IMR-90 (cell line): ENCODE measurements at regions not wholly inside any gene's neighbourhood (a gene's known extent, or its start where the extent isn't known, plus 50 kb on each side); places are given as distances from the start of the nearest gene placed in this dataset.

ENCODE experiments used
- ATAC-seq: fragments of 200-7000 bp; cut with Tn5 transposase; 2 replicates; pipeline ENCODE4 v1.9.1; 2020; ENCODE audit warnings: low read depth, mild to moderate bottlenecking, moderate library complexity
- BruUV-seq: library from RNA; stranded (reverse); fragments of 400-500 nt; replicated peaks from 2 replicates; lab custom pipeline; 2021; lab: Mats Ljungman, UMichigan
- CTCF ChIA-PET: fragments of 300-600 bp; formaldehyde crosslinking; extraction: SDS; loops from one replicate; lab custom pipeline; 2021; ENCODE audit warnings: antibody characterized with exemption; lab: Yijun Ruan, JAX
- POLR2A ChIA-PET: fragments of 300-600 bp; sonication (Branson Sonifier 250); formaldehyde crosslinking; loops from one replicate; lab custom pipeline; 2022; ENCODE audit warnings: antibody characterized with exemption; ENCODE audit not compliant: unreplicated experiment; lab: Charles Lee
- DNase-seq: peaks from one replicate; pipeline ENCODE4 v3.0.0; 2013
- H2AFZ ChIP-seq: replicated peaks from 2 replicates; pipeline ENCODE3; 2013; ENCODE audit warnings: low read length, mild to moderate bottlenecking; ENCODE audit not compliant: poor library complexity
- H2AK5ac ChIP-seq: 2 replicates; pipeline ENCODE4 v1.6.1; 2013; ENCODE audit warnings: low read depth, low read length, inconsistent platforms
- H2AK9ac ChIP-seq: replicated peaks from 2 replicates; pipeline ENCODE3; 2013; ENCODE audit warnings: mild to moderate bottlenecking, low read depth, low read length, moderate library complexity; ENCODE audit not compliant: poor library complexity
- H2BK120ac ChIP-seq: 2 replicates; pipeline ENCODE4 v1.6.1; 2013; ENCODE audit warnings: low read depth, low read length, inconsistent platforms
- H2BK15ac ChIP-seq: 3 replicates; pipeline ENCODE4 v1.6.1; 2013; ENCODE audit warnings: low read depth, low read length, inconsistent platforms
- H2BK20ac ChIP-seq: 2 replicates; pipeline ENCODE4 v1.6.1; 2013; ENCODE audit warnings: low read depth, mild to moderate bottlenecking, inconsistent platforms, low read length, moderate library complexity
- H2BK5ac ChIP-seq: 2 replicates; pipeline ENCODE4 v1.6.1; 2013; ENCODE audit warnings: mild to moderate bottlenecking, low read depth, low read length, inconsistent platforms; ENCODE audit not compliant: poor library complexity, severe bottlenecking
- H3K14ac ChIP-seq: replicated peaks from 2 replicates; pipeline ENCODE4 v1.6.1; 2013; ENCODE audit warnings: low read depth, low read length, inconsistent platforms
- H3K18ac ChIP-seq: 2 replicates; pipeline ENCODE4 v1.6.1; 2013; ENCODE audit warnings: low read depth, low read length, control low read depth
- H3K23ac ChIP-seq: 2 replicates; pipeline ENCODE4 v1.6.1; 2013; ENCODE audit warnings: low read depth, low read length, inconsistent platforms
- H3K27ac ChIP-seq: 2 replicates; pipeline ENCODE4 v1.5.1; 2013; ENCODE audit warnings: mild to moderate bottlenecking, control low read depth, low read length; ENCODE audit not compliant: insufficient read depth
- H3K27me3 ChIP-seq: 2 replicates; pipeline ENCODE4 v1.6.1; 2013; ENCODE audit warnings: low read length; ENCODE audit not compliant: control insufficient read depth, insufficient read depth
- H3K36me3 ChIP-seq: 2 replicates; pipeline ENCODE4 v1.6.1; 2013; ENCODE audit warnings: low read length, mixed read lengths; ENCODE audit not compliant: control insufficient read depth, insufficient read depth
- H3K4ac ChIP-seq: 2 replicates; pipeline ENCODE4 v1.6.1; 2013; ENCODE audit warnings: low read depth, low read length, inconsistent platforms
- H3K4me1 ChIP-seq: 2 replicates; pipeline ENCODE4 v1.6.1; 2013; ENCODE audit warnings: low read length, mixed read lengths; ENCODE audit not compliant: control insufficient read depth, insufficient read depth
- H3K4me2 ChIP-seq: 2 replicates; pipeline ENCODE4 v1.6.1; 2013; ENCODE audit warnings: low read depth, mild to moderate bottlenecking, control low read depth, low read length, moderate library complexity
- H3K4me3 ChIP-seq: 2 replicates; pipeline ENCODE4 v1.5.1; 2013; ENCODE audit warnings: low read depth, mild to moderate bottlenecking, control low read depth, low read length, moderate library complexity; ENCODE audit not compliant: insufficient read depth
- H3K56ac ChIP-seq: 2 replicates; pipeline ENCODE4 v1.6.1; 2013; ENCODE audit warnings: low read length, inconsistent platforms; ENCODE audit not compliant: insufficient read depth; ENCODE audit errors: extremely low read depth
- H3K79me1 ChIP-seq, 2 experiments: 2 replicates each; pipeline ENCODE4 v1.6.1; 2013; ENCODE audit warnings: low read length in 2 of 2, inconsistent platforms in 1 of 2, low read depth in 1 of 2
- H3K9ac ChIP-seq: 2 replicates; pipeline ENCODE4 v1.6.1; 2013; ENCODE audit warnings: low read depth, low read length, control low read depth
- H3K9me1 ChIP-seq: 2 replicates; pipeline ENCODE4 v1.6.1; 2013; ENCODE audit warnings: low read length, inconsistent platforms; ENCODE audit not compliant: insufficient read depth
- H3K9me3 ChIP-seq: 2 replicates; pipeline ENCODE4 v1.6.1; 2013; ENCODE audit warnings: low read length; ENCODE audit not compliant: control insufficient read depth, insufficient read depth
- H4K20me1 ChIP-seq: 2 replicates; pipeline ENCODE4 v1.6.1; 2013; ENCODE audit warnings: low read length, inconsistent platforms; ENCODE audit not compliant: insufficient read depth
- H4K5ac ChIP-seq: 2 replicates; pipeline ENCODE4 v1.6.1; 2013; ENCODE audit warnings: mild to moderate bottlenecking, low read depth, low read length, control low read depth
- H4K8ac ChIP-seq, 2 experiments: 2 replicates each; pipeline ENCODE4 v1.6.1; 2013; ENCODE audit warnings: low read depth in 2 of 2, low read length in 2 of 2, control low read depth in 1 of 2, inconsistent platforms in 1 of 2
- H4K91ac ChIP-seq: 2 replicates; pipeline ENCODE4 v1.6.1; 2013; ENCODE audit warnings: low read depth, low read length, inconsistent platforms; ENCODE audit not compliant: insufficient read depth
- BHLHE40 ChIP-seq: fragments of 150-350 bp; IDR thresholded peaks from 2 replicates; pipeline ENCODE4 v1.6.1; 2016; ENCODE audit warnings: mild to moderate bottlenecking, low read depth, low read length
- CEBPB ChIP-seq: IDR thresholded peaks from 2 replicates; pipeline ENCODE4 v1.6.1; 2012; ENCODE audit warnings: low read depth, low read length, improper control_type of control experiment
- CHD1 ChIP-seq: IDR thresholded peaks from 2 replicates; pipeline ENCODE4 v1.6.1; 2012; ENCODE audit warnings: low read depth, low read length, improper control_type of control experiment
- CTCF ChIP-seq: conservative IDR thresholded peaks from 2 replicates; pipeline ENCODE4 v1.5.1; 2012; ENCODE audit warnings: mild to moderate bottlenecking, low read depth, low read length, improper control_type of control experiment
- ELK1 ChIP-seq: fragments of 150-350 bp; IDR thresholded peaks from 2 replicates; pipeline ENCODE4 v1.6.1; 2016; ENCODE audit warnings: low read depth, mild to moderate bottlenecking, low read length, moderate library complexity, borderline replicate concordance
- FOS ChIP-seq: fragments of 150-350 bp; IDR thresholded peaks from 2 replicates; pipeline ENCODE4 v1.6.1; 2016; ENCODE audit warnings: low read depth, low read length
- MAFK ChIP-seq: IDR thresholded peaks from 2 replicates; pipeline ENCODE4 v1.6.1; 2012; ENCODE audit warnings: low read depth, low read length, improper control_type of control experiment
- MAZ ChIP-seq: IDR thresholded peaks from 2 replicates; pipeline ENCODE4 v1.6.1; 2012; ENCODE audit warnings: low read depth, mild to moderate bottlenecking, low read length, improper control_type of control experiment, moderate library complexity, borderline replicate concordance
- MXI1 ChIP-seq: IDR thresholded peaks from 2 replicates; pipeline ENCODE4 v1.6.1; 2012; ENCODE audit warnings: low read depth, mild to moderate bottlenecking, low read length, moderate library complexity, borderline replicate concordance
- POLR2A ChIP-seq: IDR thresholded peaks from 2 replicates; pipeline ENCODE4 v1.6.1; 2012; ENCODE audit warnings: mild to moderate bottlenecking, low read depth, low read length
- RAD21 ChIP-seq: IDR thresholded peaks from 2 replicates; pipeline ENCODE4 v1.6.1; 2012; ENCODE audit warnings: low read length, improper control_type of control experiment
- RCOR1 ChIP-seq: IDR thresholded peaks from 2 replicates; pipeline ENCODE4 v1.6.1; 2012; ENCODE audit warnings: mild to moderate bottlenecking, low read length, improper control_type of control experiment; ENCODE audit not compliant: insufficient replicate concordance
- RFX5 ChIP-seq: IDR thresholded peaks from 2 replicates; pipeline ENCODE4 v1.8.0; 2012; ENCODE audit warnings: low read depth, mild to moderate bottlenecking, low read length, moderate library complexity
- SMC3 ChIP-seq: fragments of 150-350 bp; IDR thresholded peaks from 2 replicates; pipeline ENCODE4 v1.6.1; 2016; ENCODE audit warnings: low read depth, mild to moderate bottlenecking, antibody characterized with exemption, low read length, moderate library complexity
- USF2 ChIP-seq: fragments of 150-350 bp; IDR thresholded peaks from 2 replicates; pipeline ENCODE4 v1.6.1; 2017; ENCODE audit warnings: mild to moderate bottlenecking, antibody characterized with exemption, low read length, low read depth
- WGBS, 2 experiments: methylation state at CpG; one replicate each; pipeline versions ENCODE4 v1.1.5 to v1.1.7; 2013; ENCODE audit warnings: missing lambda C conversion rate in 2 of 2; ENCODE audit not compliant: insufficient read length in 1 of 2; ENCODE audit errors: extremely low coverage in 2 of 2; 5-methylcytosine and 5-hydroxymethylcytosine counted together
- dilution Hi-C: fragments of 300-500 bp; cut with HindIII; formaldehyde crosslinking; loops from one replicate; pipeline ENCODE4 v1.14.3; 2018; ENCODE audit warnings: low sequenced_read_pairs; ENCODE audit not compliant: unreplicated experiment
- in situ Hi-C: fragments of 300-500 bp; cut with MboI; formaldehyde crosslinking; loops from 3 replicates; pipeline ENCODE4 v1.14.3; 2019; ENCODE audit warnings: low sequenced_read_pairs, inconsistent platforms, mixed read lengths
- intact Hi-C: fragments of 100-400 bp; cut with micrococcal nuclease; formaldehyde crosslinking; loops from 2 replicates; pipeline ENCODE4 v1.10.0; 2022

GRCh38 chr15:98228846-98229245 lies 268.3 kb downstream of the ARRDC4 start:
- ChIA-PET CTCF (no interaction called here), POLR2A (no interaction called here)
- dilution Hi-C loops, result no loop called here
- Histone ChIP-seq H3K18ac (no peak overlapping the region), H2BK20ac (no peak overlapping the region), H2BK120ac (no peak overlapping the region), H2BK5ac (no peak overlapping the region), H3K4me2 (no peak overlapping the region), H2BK15ac (no peak overlapping the region), H3K79me1 (no peaks in the 10 kb centered on the region), H3K9me3 (peaks cover 24% of the 10 kb centered on the region), H3K9me1 (no peaks in the 10 kb centered on the region), H3K23ac (no peak overlapping the region), H2AK9ac (no peak overlapping the region), H3K4me3 (no peak overlapping the region), H3K36me3 (no peaks in the 10 kb centered on the region), H3K27me3 (no peaks in the 10 kb centered on the region), H3K14ac (no peak overlapping the region), H4K91ac (no peak overlapping the region), H3K9ac (no peak overlapping the region), H3K56ac (no peak overlapping the region), H3K4me1 (no peaks in the 10 kb centered on the region), H2AK5ac (no peak overlapping the region), H2AFZ (no peak overlapping the region), H4K5ac (no peak overlapping the region), H4K8ac (no peak overlapping the region), H3K27ac (no peak overlapping the region), H3K4ac (no peak overlapping the region), H4K20me1 (no peaks in the 10 kb centered on the region)
- DNase-seq, result no peak
- no peak for TF ChIP-seq CEBPB
- TF ChIP-seq MAFK, result no peak
- no peak for TF ChIP-seq CTCF
- no peak for TF ChIP-seq RAD21
- TF ChIP-seq POLR2A, result no peak
- no peak for TF ChIP-seq RCOR1
- no peak for TF ChIP-seq BHLHE40
- TF ChIP-seq MXI1, result no peak
- no peak for TF ChIP-seq ELK1
- TF ChIP-seq USF2, result no peak
- TF ChIP-seq CHD1, result no peak
- TF ChIP-seq MAZ, result no peak
- TF ChIP-seq SMC3, result no peak
- no peak for TF ChIP-seq FOS
- no peak for TF ChIP-seq RFX5
- no TSS peak for BruUV-seq
- no peak for ATAC-seq
- no CpG with 5 or more reads among the region's 4 CpGs for WGBS, 2 experiments
- in situ Hi-C loops, result no loop called here
- intact Hi-C loops, result no loop called here
